SK-N-SH treated with all-trans-retinoic acid at 6 μM for 48 hours (cell line): ENCODE measurements at regions not wholly inside any gene's neighbourhood (a gene's known extent, or its start where the extent isn't known, plus 50 kb on each side); places are given as distances from the start of the nearest gene placed in this dataset.

Experiments
- PATZ1 ChIP-seq: fragments of 250-450 bp; sonication (Bioruptor Pico); IDR thresholded peaks from 2 replicates; pipeline ENCODE4 v1.8.0; 2020; ENCODE audit warnings: mild to moderate bottlenecking, moderate library complexity, borderline replicate concordance
- RARB ChIP-seq: fragments of 250-450 bp; sonication (Bioruptor Pico); IDR thresholded peaks from 2 replicates; pipeline ENCODE4 v1.8.0; 2021; ENCODE audit warnings: mild to moderate bottlenecking, moderate library complexity

GRCh38 chr9:89701221-89701798 lies 96.5 kb downstream of the GADD45G start:
- TF ChIP-seq RARB (CRISPR knock-in tag): no peak
- no peak for TF ChIP-seq PATZ1
